K562 (cell line): ENCODE measurements at regions not wholly inside any gene's neighbourhood (a gene's known extent, or its start where the extent isn't known, plus 50 kb on each side); places are given as distances from the start of the nearest gene placed in this dataset.

Experiments used
- EZH2 ChIP-seq: IDR thresholded peaks from 2 replicates; pipeline ENCODE4 v1.6.1; 2012; ENCODE audit warnings: low read depth, mild to moderate bottlenecking, inconsistent platforms, low read length, borderline replicate concordance
- HMGN3 ChIP-seq: IDR thresholded peaks from 2 replicates; pipeline ENCODE4 v1.6.1; 2011; ENCODE audit warnings: borderline replicate concordance, low read depth, mild to moderate bottlenecking, mixed read lengths, low read length; ENCODE audit not compliant: insufficient read length; ENCODE audit errors: extremely low read depth
- MCM5 ChIP-seq: fragments of 450-650 bp; IDR thresholded peaks from 2 replicates; pipeline ENCODE4 v1.6.1; 2016; ENCODE audit warnings: low read depth
- MEF2D ChIP-seq: conservative IDR thresholded peaks from 2 replicates; pipeline ENCODE4 v1.6.1; 2016; ENCODE audit warnings: low read depth, missing genetic modification characterization, missing compliant biosample characterization
- NCOA1 ChIP-seq: fragments of 450-650 bp; IDR thresholded peaks from 2 replicates; pipeline ENCODE4 v1.6.1; 2016; ENCODE audit warnings: low read depth
- NR2F6 ChIP-seq: fragments of 450-650 bp; formaldehyde crosslinking; IDR thresholded peaks from 2 replicates; pipeline ENCODE4 v1.4.0; 2020; ENCODE audit warnings: mild to moderate bottlenecking
- NUFIP1 ChIP-seq: fragments of 450-650 bp; IDR thresholded peaks from 2 replicates; pipeline ENCODE4 v1.6.1; 2018; ENCODE audit not compliant: partially characterized antibody
- PCBP2 ChIP-seq: fragments of 200-400 bp; formaldehyde crosslinking; IDR thresholded peaks from 2 replicates; pipeline ENCODE4 v1.6.1; 2018; ENCODE audit warnings: low read length, low read depth, mild to moderate bottlenecking, moderate library complexity; ENCODE audit not compliant: poor library complexity, severe bottlenecking
- TFAM ChIP-seq: fragments of 250-450 bp; sonication (Bioruptor Pico); conservative IDR thresholded peaks from 2 replicates; pipeline ENCODE4 v1.5.0; 2021; ENCODE audit warnings: mild to moderate bottlenecking, moderate library complexity
- ZBTB5 ChIP-seq: fragments of 450-650 bp; IDR thresholded peaks from 2 replicates; pipeline ENCODE4 v1.6.1; 2017; ENCODE audit warnings: antibody characterized with exemption
- ZC3H8 ChIP-seq: fragments of 450-650 bp; IDR thresholded peaks from 2 replicates; pipeline ENCODE4 v1.6.1; 2017
- ZNF398 ChIP-seq: fragments of 250-450 bp; sonication (Bioruptor Pico); IDR thresholded peaks from 2 replicates; pipeline ENCODE4 v1.8.0; 2021; ENCODE audit warnings: moderate library complexity, mild to moderate bottlenecking, inconsistent platforms
- ZNF436 ChIP-seq: fragments of 250-450, 450-650 bp; sonication (Bioruptor Pico); formaldehyde crosslinking; IDR thresholded peaks from 2 replicates; pipeline ENCODE4 v1.7.0; 2020; ENCODE audit warnings: mild to moderate bottlenecking
- ZNF57 ChIP-seq: fragments of 450-650 bp; formaldehyde crosslinking; IDR thresholded peaks from 2 replicates; pipeline ENCODE4 v1.4.0; 2020; ENCODE audit warnings: mild to moderate bottlenecking, moderate library complexity
- TF ChIP-seq, protein P1 (sequence below), 2 experiments: fragments of 450-650 bp; conservative IDR thresholded peaks; 2 replicates each; pipeline ENCODE4 v1.6.1; 2017; ENCODE audit warnings: mild to moderate bottlenecking in 2 of 2, moderate library complexity in 2 of 2
- TF ChIP-seq, protein P2 (sequence below): IDR thresholded peaks from 2 replicates; pipeline ENCODE4 v1.6.1; 2016; ENCODE audit warnings: missing genetic modification characterization, missing compliant biosample characterization
- TF ChIP-seq, protein P3 (sequence below): fragments of 450-650 bp; formaldehyde crosslinking; IDR thresholded peaks from 2 replicates; pipeline ENCODE4 v1.4.0; 2022; ENCODE audit warnings: missing genetic modification characterization

GRCh38 chr10:9825491-9826018, 1192.1 kb upstream of the CELF2 start (continued):
- TF ChIP-seq, protein P1, sequence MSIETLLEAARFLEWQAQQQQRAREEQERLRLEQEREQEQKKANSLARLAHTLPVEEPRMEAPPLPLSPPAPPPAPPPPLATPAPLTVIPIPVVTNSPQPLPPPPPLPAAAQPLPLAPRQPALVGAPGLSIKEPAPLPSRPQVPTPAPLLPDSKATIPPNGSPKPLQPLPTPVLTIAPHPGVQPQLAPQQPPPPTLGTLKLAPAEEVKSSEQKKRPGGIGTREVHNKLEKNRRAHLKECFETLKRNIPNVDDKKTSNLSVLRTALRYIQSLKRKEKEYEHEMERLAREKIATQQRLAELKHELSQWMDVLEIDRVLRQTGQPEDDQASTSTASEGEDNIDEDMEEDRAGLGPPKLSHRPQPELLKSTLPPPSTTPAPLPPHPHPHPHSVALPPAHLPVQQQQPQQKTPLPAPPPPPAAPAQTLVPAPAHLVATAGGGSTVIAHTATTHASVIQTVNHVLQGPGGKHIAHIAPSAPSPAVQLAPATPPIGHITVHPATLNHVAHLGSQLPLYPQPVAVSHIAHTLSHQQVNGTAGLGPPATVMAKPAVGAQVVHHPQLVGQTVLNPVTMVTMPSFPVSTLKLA (conservative IDR thresholded peaks at IDR 0.05), result peak; percentile 33 to 73; a peak in 3 of 4 replicates
- TF ChIP-seq NCOA1, result peak; percentile 70; the same call in 1 of the 2 replicates
- TF ChIP-seq MCM5, result no peak
- no peak for TF ChIP-seq ZC3H8
- TF ChIP-seq ZNF398 (CRISPR knock-in tag), result peak; percentile 95
- TF ChIP-seq EZH2, result no peak
- TF ChIP-seq MEF2D (tag), result peak; percentile 97
- no peak for TF ChIP-seq TFAM (CRISPR knock-in tag)
- no peak for TF ChIP-seq ZNF436 (CRISPR knock-in tag)
- no peak for TF ChIP-seq PCBP2
- TF ChIP-seq, protein P2, sequence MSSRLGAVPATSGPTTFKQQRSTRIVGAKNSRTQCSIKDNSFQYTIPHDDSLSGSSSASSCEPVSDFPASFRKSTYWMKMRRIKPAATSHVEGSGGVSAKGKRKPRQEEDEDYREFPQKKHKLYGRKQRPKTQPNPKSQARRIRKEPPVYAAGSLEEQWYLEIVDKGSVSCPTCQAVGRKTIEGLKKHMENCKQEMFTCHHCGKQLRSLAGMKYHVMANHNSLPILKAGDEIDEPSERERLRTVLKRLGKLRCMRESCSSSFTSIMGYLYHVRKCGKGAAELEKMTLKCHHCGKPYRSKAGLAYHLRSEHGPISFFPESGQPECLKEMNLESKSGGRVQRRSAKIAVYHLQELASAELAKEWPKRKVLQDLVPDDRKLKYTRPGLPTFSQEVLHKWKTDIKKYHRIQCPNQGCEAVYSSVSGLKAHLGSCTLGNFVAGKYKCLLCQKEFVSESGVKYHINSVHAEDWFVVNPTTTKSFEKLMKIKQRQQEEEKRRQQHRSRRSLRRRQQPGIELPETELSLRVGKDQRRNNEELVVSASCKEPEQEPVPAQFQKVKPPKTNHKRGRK, result no peak
- peak; percentile 88 for TF ChIP-seq ZNF57
- TF ChIP-seq ZBTB5, result no peak
- TF ChIP-seq HMGN3, result no peak
- peak; percentile 78 for TF ChIP-seq NUFIP1
- TF ChIP-seq NR2F6, result peak; percentile 97
- TF ChIP-seq, protein P3, sequence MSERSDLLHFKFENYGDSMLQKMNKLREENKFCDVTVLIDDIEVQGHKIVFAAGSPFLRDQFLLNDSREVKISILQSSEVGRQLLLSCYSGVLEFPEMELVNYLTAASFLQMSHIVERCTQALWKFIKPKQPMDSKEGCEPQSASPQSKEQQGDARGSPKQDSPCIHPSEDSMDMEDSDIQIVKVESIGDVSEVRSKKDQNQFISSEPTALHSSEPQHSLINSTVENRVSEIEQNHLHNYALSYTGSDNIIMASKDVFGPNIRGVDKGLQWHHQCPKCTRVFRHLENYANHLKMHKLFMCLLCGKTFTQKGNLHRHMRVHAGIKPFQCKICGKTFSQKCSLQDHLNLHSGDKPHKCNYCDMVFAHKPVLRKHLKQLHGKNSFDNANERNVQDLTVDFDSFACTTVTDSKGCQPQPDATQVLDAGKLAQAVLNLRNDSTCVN, result peak; percentile 98
